ENCODE measurements at regions not wholly inside any gene's neighbourhood (a gene's known extent, or its start where the extent isn't known, plus 50 kb on each side); places are given as distances from the start of the nearest gene placed in this dataset.

DNA sequence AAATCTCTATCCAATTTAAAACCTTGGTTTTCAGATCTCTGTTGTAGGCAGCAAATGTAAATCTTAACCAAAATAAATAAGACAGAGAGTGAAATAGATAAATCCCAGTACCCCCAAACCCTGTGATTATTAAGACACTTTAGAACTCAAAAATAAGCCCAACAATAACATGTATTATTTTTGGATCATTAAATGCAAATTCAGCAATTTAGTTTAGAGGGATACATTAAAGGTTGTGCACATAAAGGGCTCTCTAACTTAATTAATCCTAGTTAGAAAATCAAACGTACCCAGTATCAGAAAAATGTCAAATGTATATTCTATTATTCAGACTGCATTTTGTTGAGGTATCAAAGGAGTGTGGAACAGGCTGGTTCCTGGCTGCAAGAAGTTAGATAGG is 416.8 kb downstream of the SLC16A7 start:
- H3K4me3 ChIP-seq (ENCODE audit: low read depth, low read length) = no peak overlapping the region
- no peaks in the 10 kb centered on the region for H3K9me3 ChIP-seq (ENCODE audit: control insufficient read depth, insufficient read depth, low read length)
- H3K27ac ChIP-seq (ENCODE audit: low read depth, low read length) = no peak overlapping the region
- POLR2A ChIA-PET = no interaction called here
- TF ChIP-seq, protein P1, sequence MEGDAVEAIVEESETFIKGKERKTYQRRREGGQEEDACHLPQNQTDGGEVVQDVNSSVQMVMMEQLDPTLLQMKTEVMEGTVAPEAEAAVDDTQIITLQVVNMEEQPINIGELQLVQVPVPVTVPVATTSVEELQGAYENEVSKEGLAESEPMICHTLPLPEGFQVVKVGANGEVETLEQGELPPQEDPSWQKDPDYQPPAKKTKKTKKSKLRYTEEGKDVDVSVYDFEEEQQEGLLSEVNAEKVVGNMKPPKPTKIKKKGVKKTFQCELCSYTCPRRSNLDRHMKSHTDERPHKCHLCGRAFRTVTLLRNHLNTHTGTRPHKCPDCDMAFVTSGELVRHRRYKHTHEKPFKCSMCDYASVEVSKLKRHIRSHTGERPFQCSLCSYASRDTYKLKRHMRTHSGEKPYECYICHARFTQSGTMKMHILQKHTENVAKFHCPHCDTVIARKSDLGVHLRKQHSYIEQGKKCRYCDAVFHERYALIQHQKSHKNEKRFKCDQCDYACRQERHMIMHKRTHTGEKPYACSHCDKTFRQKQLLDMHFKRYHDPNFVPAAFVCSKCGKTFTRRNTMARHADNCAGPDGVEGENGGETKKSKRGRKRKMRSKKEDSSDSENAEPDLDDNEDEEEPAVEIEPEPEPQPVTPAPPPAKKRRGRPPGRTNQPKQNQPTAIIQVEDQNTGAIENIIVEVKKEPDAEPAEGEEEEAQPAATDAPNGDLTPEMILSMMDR (IDR thresholded peaks at IDR 0.05; ENCODE audit: low read depth, low read length) = no peak
- H3K27me3 ChIP-seq (ENCODE audit: control insufficient read depth, insufficient read depth, low read length) = no peaks in the 10 kb centered on the region
- CTCF ChIA-PET = no interaction called here
- DNase-seq (ENCODE audit: low read depth, low spot score) = no peak

DNA sequence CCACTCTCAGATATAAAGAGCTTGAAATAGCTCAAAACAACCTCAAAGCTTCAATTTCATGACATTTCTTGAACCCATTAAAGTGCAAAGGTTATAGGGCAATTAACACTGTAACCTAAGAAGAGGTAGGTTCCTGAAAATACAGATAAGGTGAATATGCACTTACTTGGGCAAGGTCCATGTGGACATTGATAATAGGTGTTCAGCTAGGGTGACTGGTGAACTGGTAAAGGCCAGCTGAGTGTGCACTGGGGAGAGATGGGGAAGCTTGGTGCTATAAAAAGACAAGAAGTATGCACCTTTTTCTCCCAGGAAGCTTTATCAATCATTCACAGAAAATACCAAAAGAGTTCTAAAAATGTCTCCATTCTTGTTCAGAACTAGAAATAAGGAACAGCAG is 418.6 kb downstream of the SLC16A7 start:
- H3K9me3 ChIP-seq (ENCODE audit: control insufficient read depth, insufficient read depth, low read length) = no peaks in the 10 kb centered on the region
- CTCF ChIA-PET = no interaction called here
- TF ChIP-seq, protein P1 (IDR thresholded peaks at IDR 0.05; ENCODE audit: low read depth, low read length) = no peak
- H3K27ac ChIP-seq (ENCODE audit: low read depth, low read length) = no peak overlapping the region
- H3K4me3 ChIP-seq (ENCODE audit: low read depth, low read length) = no peak overlapping the region
- POLR2A ChIA-PET = no interaction called here
- no peaks in the 10 kb centered on the region for H3K27me3 ChIP-seq (ENCODE audit: control insufficient read depth, insufficient read depth, low read length)
- DNase-seq (ENCODE audit: low read depth, low spot score) = no peak

DNA sequence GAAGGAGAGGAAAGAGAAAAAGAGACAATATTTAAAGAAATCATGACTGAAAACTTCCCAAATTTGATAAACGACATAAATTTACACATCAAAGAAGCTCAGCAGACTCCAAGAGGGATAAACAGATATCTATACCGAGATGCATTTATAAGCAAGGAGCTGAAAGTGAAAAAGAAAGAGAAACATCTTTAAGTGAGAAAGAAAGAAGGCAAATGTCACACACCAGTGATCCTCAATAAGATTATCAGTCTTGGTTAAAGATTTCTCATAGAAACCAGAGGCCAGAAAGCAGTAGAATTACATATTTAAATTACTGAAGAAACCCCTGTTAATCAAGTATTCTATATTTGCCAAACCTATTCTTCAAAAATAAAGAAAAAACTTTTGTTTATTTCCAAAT is 424.2 kb downstream of the SLC16A7 start:
- CTCF ChIA-PET = interaction anchor here (0.5 kb wide), 1 partner anchor 159 kb away, joined by 9 read pairs; no protein-coding TSS in a partner anchor
- TF ChIP-seq, protein P1 (IDR thresholded peaks at IDR 0.05; ENCODE audit: low read depth, low read length) = no peak
- Histone ChIP-seq H3K27ac (ENCODE audit: low read depth, low read length) (no peak overlapping the region), H3K4me3 (ENCODE audit: low read depth, low read length) (no peak overlapping the region), H3K9me3 (ENCODE audit: control insufficient read depth, insufficient read depth, low read length) (no peaks in the 10 kb centered on the region), H3K27me3 (ENCODE audit: control insufficient read depth, insufficient read depth, low read length) (no peaks in the 10 kb centered on the region)
- POLR2A ChIA-PET = no interaction called here
- no peak for DNase-seq (ENCODE audit: low read depth, low spot score)

DNA sequence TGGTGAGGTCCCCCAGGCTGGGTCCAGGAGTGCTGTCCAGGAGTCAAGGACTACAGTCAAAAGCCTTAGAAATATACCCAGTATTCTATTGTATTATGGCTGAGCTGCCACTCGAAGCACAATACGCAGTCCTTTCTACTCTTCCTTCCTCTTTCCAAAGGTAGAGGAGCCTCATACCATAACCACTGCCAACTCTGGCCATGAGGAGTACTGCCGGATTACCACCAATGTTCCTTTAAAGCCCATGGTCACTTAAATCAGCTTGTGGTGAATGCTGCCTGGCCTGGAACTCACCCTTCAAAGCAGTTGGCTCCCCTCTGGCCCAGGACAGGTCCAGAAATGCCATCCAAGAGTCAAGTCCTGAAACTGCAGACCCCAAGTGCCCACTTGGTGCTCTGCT is 425.4 kb downstream of the SLC16A7 start:
- Histone ChIP-seq H3K4me3 (ENCODE audit: low read depth, low read length) (no peak overlapping the region), H3K9me3 (ENCODE audit: control insufficient read depth, insufficient read depth, low read length) (no peaks in the 10 kb centered on the region), H3K27me3 (ENCODE audit: control insufficient read depth, insufficient read depth, low read length) (no peaks in the 10 kb centered on the region), H3K27ac (ENCODE audit: low read depth, low read length) (no peak overlapping the region)
- POLR2A ChIA-PET = no interaction called here
- CTCF ChIA-PET = no interaction called here
- TF ChIP-seq, protein P1 (IDR thresholded peaks at IDR 0.05; ENCODE audit: low read depth, low read length) = no peak
- DNase-seq (ENCODE audit: low read depth, low spot score) = no peak

DNA sequence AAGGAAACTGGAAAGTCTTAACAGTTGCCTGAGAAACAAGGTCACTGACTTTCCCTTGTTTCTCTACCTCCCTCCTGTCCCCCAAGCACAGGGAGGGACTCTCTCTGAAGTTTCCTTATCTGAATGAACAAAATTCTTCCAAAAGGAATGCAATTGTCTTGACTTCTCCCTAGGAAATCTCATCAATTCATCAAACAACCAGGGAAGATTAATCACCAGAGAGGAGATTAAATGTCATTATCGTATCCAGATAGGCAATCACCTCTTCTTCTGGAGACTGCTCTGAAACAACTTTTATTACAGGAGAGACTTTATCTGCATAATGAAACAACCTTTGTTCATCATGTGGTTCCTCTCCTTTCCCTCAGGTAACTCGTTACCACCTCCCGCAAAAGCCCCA is 431.4 kb downstream of the SLC16A7 start:
- Histone ChIP-seq H3K27ac (ENCODE audit: low read depth, low read length) (no peak overlapping the region), H3K9me3 (ENCODE audit: control insufficient read depth, insufficient read depth, low read length) (no peaks in the 10 kb centered on the region), H3K4me3 (ENCODE audit: low read depth, low read length) (no peak overlapping the region), H3K27me3 (ENCODE audit: control insufficient read depth, insufficient read depth, low read length) (no peaks in the 10 kb centered on the region)
- CTCF ChIA-PET = no interaction called here
- DNase-seq (ENCODE audit: low read depth, low spot score) = no peak
- TF ChIP-seq, protein P1 (IDR thresholded peaks at IDR 0.05; ENCODE audit: low read depth, low read length) = no peak
- POLR2A ChIA-PET = no interaction called here
